Ishikawa (cell line): ENCODE measurements at regions not wholly inside any gene's neighbourhood (a gene's known extent, or its start where the extent isn't known, plus 50 kb on each side); places are given as distances from the start of the nearest gene placed in this dataset.

ENCODE experiments used
- CREB1 ChIP-seq: IDR thresholded peaks from 2 replicates; pipeline ENCODE4 v1.6.1; 2012; ENCODE audit warnings: low read depth
- EGR1 ChIP-seq: IDR thresholded peaks from 2 replicates; pipeline ENCODE4 v1.6.1; 2012
- EP300 ChIP-seq: IDR thresholded peaks from 2 replicates; pipeline ENCODE4 v1.6.1; 2012; ENCODE audit warnings: borderline replicate concordance
- NFIC ChIP-seq: IDR thresholded peaks from 2 replicates; pipeline ENCODE4 v1.6.1; 2012
- RAD21 ChIP-seq: IDR thresholded peaks from 2 replicates; pipeline ENCODE4 v1.6.1; 2012; ENCODE audit warnings: low read depth
- TAF1 ChIP-seq: IDR thresholded peaks from 2 replicates; pipeline ENCODE4 v1.6.1; 2012; ENCODE audit warnings: low read depth, mild to moderate bottlenecking
- TEAD4 ChIP-seq: IDR thresholded peaks from 2 replicates; pipeline ENCODE4 v1.6.1; 2012
- YY1 ChIP-seq: IDR thresholded peaks from 2 replicates; pipeline ENCODE4 v1.6.1; 2012; ENCODE audit warnings: low read depth
- TF ChIP-seq, protein P1 (sequence below): IDR thresholded peaks from 2 replicates; pipeline ENCODE4 v1.6.1; 2012
- TF ChIP-seq, protein P2 (sequence below): IDR thresholded peaks from 2 replicates; pipeline ENCODE4 v1.6.1; 2012; ENCODE audit warnings: low read depth, mild to moderate bottlenecking

DNA sequence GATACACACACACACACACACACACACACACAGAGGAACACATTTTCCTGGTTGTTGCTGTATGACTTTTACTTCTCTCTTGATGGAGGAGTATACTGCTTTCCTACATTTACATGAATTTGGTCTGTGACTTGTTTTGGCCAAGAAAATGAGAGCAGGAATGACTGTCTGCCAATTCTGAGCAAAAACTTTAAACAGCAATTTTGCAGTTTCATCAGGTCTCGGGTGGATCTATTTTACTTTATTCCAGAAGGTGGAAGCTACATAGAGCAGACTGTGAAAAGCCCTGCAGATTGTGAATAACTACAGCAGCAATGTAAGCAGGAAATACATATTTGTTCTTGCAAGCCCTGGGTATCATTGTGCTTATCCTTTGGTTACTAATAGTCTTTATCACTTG lies 1350.0 kb upstream of the EPHA6 start:
- TF ChIP-seq NFIC (no peak), TEAD4 (no peak), EP300 (no peak), TAF1 (no peak), RAD21 (no peak), CREB1 (no peak), EGR1 (no peak), YY1 (no peak)
- TF ChIP-seq, protein P1, sequence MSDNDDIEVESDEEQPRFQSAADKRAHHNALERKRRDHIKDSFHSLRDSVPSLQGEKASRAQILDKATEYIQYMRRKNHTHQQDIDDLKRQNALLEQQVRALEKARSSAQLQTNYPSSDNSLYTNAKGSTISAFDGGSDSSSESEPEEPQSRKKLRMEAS, result no peak
- TF ChIP-seq, protein P2, sequence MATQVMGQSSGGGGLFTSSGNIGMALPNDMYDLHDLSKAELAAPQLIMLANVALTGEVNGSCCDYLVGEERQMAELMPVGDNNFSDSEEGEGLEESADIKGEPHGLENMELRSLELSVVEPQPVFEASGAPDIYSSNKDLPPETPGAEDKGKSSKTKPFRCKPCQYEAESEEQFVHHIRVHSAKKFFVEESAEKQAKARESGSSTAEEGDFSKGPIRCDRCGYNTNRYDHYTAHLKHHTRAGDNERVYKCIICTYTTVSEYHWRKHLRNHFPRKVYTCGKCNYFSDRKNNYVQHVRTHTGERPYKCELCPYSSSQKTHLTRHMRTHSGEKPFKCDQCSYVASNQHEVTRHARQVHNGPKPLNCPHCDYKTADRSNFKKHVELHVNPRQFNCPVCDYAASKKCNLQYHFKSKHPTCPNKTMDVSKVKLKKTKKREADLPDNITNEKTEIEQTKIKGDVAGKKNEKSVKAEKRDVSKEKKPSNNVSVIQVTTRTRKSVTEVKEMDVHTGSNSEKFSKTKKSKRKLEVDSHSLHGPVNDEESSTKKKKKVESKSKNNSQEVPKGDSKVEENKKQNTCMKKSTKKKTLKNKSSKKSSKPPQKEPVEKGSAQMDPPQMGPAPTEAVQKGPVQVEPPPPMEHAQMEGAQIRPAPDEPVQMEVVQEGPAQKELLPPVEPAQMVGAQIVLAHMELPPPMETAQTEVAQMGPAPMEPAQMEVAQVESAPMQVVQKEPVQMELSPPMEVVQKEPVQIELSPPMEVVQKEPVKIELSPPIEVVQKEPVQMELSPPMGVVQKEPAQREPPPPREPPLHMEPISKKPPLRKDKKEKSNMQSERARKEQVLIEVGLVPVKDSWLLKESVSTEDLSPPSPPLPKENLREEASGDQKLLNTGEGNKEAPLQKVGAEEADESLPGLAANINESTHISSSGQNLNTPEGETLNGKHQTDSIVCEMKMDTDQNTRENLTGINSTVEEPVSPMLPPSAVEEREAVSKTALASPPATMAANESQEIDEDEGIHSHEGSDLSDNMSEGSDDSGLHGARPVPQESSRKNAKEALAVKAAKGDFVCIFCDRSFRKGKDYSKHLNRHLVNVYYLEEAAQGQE, result no peak
